ENCODE measurements at regions not wholly inside any gene's neighbourhood (a gene's known extent, or its start where the extent isn't known, plus 50 kb on each side); places are given as distances from the start of the nearest gene placed in this dataset.

DNA sequence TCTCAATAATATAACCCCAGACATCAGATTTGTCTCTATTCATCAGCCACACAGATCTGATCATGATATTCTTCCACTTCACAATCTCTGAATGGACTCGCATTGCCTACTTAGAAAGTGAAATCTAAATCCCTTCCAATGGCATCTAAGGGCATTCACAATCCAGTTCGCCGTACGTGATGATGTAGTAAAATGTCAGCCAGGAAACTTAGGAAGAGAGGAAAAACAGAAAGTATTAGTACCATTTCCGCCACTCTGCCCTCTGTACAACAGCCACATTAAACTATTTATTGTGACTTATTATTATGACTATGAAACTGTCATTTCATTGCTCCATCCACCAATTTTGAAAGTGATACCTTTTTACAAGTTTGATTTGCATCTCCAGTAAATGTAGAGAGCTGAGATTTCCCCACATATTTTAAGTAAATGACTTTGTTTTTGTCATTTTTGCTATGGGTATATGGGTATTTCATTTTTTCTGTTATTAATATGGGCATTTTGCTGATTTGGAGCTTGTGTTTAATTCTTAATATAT is 69.4 kb upstream of the SMIM36 start:
- intact Hi-C loops (cut with DNase I) = loop anchor here (2.0 kb wide), 1 partner anchor 16 kb away; no protein-coding TSS in a partner anchor
- DNase-seq (ENCODE audit: extremely low spot score in 2 of 2) = no peak
- H3K27me3 ChIP-seq = no peaks in the 10 kb centered on the region

DNA sequence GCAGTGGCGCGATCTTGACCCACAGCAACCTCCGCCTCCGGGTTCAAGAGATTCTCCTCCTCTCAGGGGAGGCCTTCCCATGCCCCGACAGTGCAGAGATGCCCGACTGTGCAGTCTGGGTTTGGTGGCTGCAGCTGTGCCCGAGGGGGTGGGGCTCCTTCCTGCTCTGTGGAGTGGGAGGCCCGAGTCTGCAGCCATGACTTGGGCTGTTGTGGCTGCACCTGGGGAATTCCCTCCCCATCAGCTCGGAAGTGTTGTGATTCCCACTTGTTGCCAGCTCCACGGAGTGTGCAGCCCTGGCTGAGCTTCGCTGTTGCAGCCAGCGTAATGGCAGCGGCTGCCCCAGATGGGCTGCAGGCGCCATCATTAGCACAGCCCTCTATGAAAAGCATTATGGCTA is 66.4 kb upstream of the SMIM36 start:
- peaks cover 12% of the 10 kb centered on the region for H3K4me1 ChIP-seq
- TF ChIP-seq POLR2A (IDR thresholded peaks at IDR 0.05) (no peak), POLR2AphosphoS5 (IDR thresholded peaks at IDR 0.05; ENCODE audit: insufficient read depth in 1 of 2, low read depth in 1 of 2) (no peak)
- TF ChIP-seq, protein P1, sequence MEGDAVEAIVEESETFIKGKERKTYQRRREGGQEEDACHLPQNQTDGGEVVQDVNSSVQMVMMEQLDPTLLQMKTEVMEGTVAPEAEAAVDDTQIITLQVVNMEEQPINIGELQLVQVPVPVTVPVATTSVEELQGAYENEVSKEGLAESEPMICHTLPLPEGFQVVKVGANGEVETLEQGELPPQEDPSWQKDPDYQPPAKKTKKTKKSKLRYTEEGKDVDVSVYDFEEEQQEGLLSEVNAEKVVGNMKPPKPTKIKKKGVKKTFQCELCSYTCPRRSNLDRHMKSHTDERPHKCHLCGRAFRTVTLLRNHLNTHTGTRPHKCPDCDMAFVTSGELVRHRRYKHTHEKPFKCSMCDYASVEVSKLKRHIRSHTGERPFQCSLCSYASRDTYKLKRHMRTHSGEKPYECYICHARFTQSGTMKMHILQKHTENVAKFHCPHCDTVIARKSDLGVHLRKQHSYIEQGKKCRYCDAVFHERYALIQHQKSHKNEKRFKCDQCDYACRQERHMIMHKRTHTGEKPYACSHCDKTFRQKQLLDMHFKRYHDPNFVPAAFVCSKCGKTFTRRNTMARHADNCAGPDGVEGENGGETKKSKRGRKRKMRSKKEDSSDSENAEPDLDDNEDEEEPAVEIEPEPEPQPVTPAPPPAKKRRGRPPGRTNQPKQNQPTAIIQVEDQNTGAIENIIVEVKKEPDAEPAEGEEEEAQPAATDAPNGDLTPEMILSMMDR (IDR thresholded peaks at IDR 0.05) = no peak
- H3K36me3 ChIP-seq = no peaks in the 10 kb centered on the region
- H3K9me3 ChIP-seq = no peaks in the 10 kb centered on the region
- no peak for DNase-seq (ENCODE audit: extremely low spot score in 2 of 2)
- H3K4me3 ChIP-seq = peak overlapping the region; percentile 28 to 40
- H3K27ac ChIP-seq = peak overlapping the region; percentile 85
- intact Hi-C loops (cut with DNase I) = no loop called here
- no peaks in the 10 kb centered on the region for H3K27me3 ChIP-seq

More for the DNA sequence above, 69.4 kb upstream of the SMIM36 start:
- Histone ChIP-seq H3K36me3 (no peaks in the 10 kb centered on the region), H3K27ac (no peak overlapping the region), H3K4me1 (peaks cover 18% of the 10 kb centered on the region), H3K9me3 (no peaks in the 10 kb centered on the region), H3K4me3 (no peak overlapping the region)
- no peak for TF ChIP-seq POLR2AphosphoS5 (IDR thresholded peaks at IDR 0.05; ENCODE audit: insufficient read depth in 1 of 2, low read depth in 1 of 2)
- TF ChIP-seq, protein P1 (IDR thresholded peaks at IDR 0.05) = no peak
- no peak for TF ChIP-seq POLR2A (IDR thresholded peaks at IDR 0.05)

- Histone ChIP-seq H3K27ac (peak overlapping the region; percentile 85), H3K9me3 (no peaks in the 10 kb centered on the region), H3K27me3 (no peaks in the 10 kb centered on the region), H3K4me3 (peak overlapping the region; percentile 28 to 40), H3K4me1 (peaks cover 12% of the 10 kb centered on the region), H3K36me3 (no peaks in the 10 kb centered on the region)
- TF ChIP-seq POLR2AphosphoS5 (IDR thresholded peaks at IDR 0.05; ENCODE audit: insufficient read depth in 1 of 2, low read depth in 1 of 2) (no peak), POLR2A (IDR thresholded peaks at IDR 0.05) (no peak)
- TF ChIP-seq, protein P1 (IDR thresholded peaks at IDR 0.05) = no peak
- no peak for DNase-seq (ENCODE audit: extremely low spot score in 2 of 2)
- intact Hi-C loops (cut with DNase I) = no loop called here
These were observed 65.8 kb upstream of the SMIM36 start for GRCh38 chr17:55576996-55577586.

- peak overlapping the region; percentile 28 to 40 for H3K4me3 ChIP-seq
- no peaks in the 10 kb centered on the region for H3K9me3 ChIP-seq
- intact Hi-C loops (cut with DNase I) = no loop called here
- peaks cover 12% of the 10 kb centered on the region for H3K4me1 ChIP-seq
- no peaks in the 10 kb centered on the region for H3K36me3 ChIP-seq
- TF ChIP-seq, protein P1 (IDR thresholded peaks at IDR 0.05) = no peak
- TF ChIP-seq POLR2A (IDR thresholded peaks at IDR 0.05) = no peak
- TF ChIP-seq POLR2AphosphoS5 (IDR thresholded peaks at IDR 0.05; ENCODE audit: insufficient read depth in 1 of 2, low read depth in 1 of 2) = no peak
- no peaks in the 10 kb centered on the region for H3K27me3 ChIP-seq
- peak overlapping the region; percentile 85 for H3K27ac ChIP-seq
- no peak for DNase-seq (ENCODE audit: extremely low spot score in 2 of 2)
These were observed 65.2 kb upstream of the SMIM36 start for GRCh38 chr17:55576237-55576995.

Measured in vagina (tissue), 2 donors.